T-cell (primary cell): ENCODE measurements at regions not wholly inside any gene's neighbourhood (a gene's known extent, or its start where the extent isn't known, plus 50 kb on each side); places are given as distances from the start of the nearest gene placed in this dataset.

Experiments used
- ATAC-seq, 4 experiments: fragments of 200-7000 bp in 3 of 4; fragments of 150-1000 bp in 1 of 4; cut with Tn5 transposase; replicated peaks in 1 of 4; 1 replicate in 3 of 4; 2 replicates in 1 of 4; pipeline ENCODE4 v1.10.0; 2021; ENCODE audit warnings: moderate library complexity in 3 of 4, mild to moderate bottlenecking in 2 of 4, moderate number of reproducible peaks in 1 of 4
- CTCF ChIA-PET, 2 donors: fragments of 300-600 bp; sonication (Branson Sonifier 250); formaldehyde crosslinking; loops; one replicate each; lab custom pipeline; 2022; ENCODE audit warnings: antibody characterized with exemption in 2 of 2; lab: Charles Lee
- POLR2A ChIA-PET, 2 donors: fragments of 300-600 bp; sonication (Branson Sonifier 250); formaldehyde crosslinking; loops; one replicate each; lab custom pipeline; 2022; ENCODE audit warnings: antibody characterized with exemption in 2 of 2; lab: Charles Lee
- DNase-seq, 35 experiments: peaks; one replicate each; pipeline versions ENCODE4 v3.0.0 to v3.0.0-alpha.2; 2013 to 2023
- H3K27ac ChIP-seq: one replicate; pipeline ENCODE4 v1.5.1; 2013; ENCODE audit warnings: low read length
- H3K27me3 ChIP-seq, 2 experiments: replicated peaks in 1 of 2; 1 replicate in 1 of 2; 2 replicates in 1 of 2; pipeline versions ENCODE4 v1.6.1 to v1.7.0; 2013; ENCODE audit warnings: low read length in 1 of 2, mixed read lengths in 1 of 2; ENCODE audit not compliant: control insufficient read depth in 2 of 2, insufficient read depth in 2 of 2; ENCODE audit errors: extremely low read depth in 1 of 2
- H3K36me3 ChIP-seq, 2 donors: 1 replicate in 1 of 2; 2 replicates in 1 of 2; pipeline versions ENCODE4 v1.6.1 to v1.7.0; 2013; ENCODE audit warnings: low read length in 1 of 2; ENCODE audit not compliant: control insufficient read depth in 2 of 2, insufficient read depth in 1 of 2; ENCODE audit errors: extremely low read depth in 1 of 2
- H3K4me1 ChIP-seq, 2 experiments: 1 replicate in 1 of 2; 2 replicates in 1 of 2; pipeline versions ENCODE4 v1.6.1 to v1.7.0; 2013; ENCODE audit warnings: low read length in 2 of 2, mixed read lengths in 1 of 2; ENCODE audit not compliant: insufficient read depth in 2 of 2, control insufficient read depth in 1 of 2; ENCODE audit errors: extremely low read depth in 1 of 2
- H3K4me3 ChIP-seq, 2 donors: 1 replicate in 1 of 2; 2 replicates in 1 of 2; pipeline versions ENCODE4 v1.5.1 to v1.7.0; 2013; ENCODE audit warnings: mild to moderate bottlenecking in 2 of 2, low read length in 1 of 2, moderate library complexity in 1 of 2; ENCODE audit not compliant: control insufficient read depth in 1 of 2; ENCODE audit errors: extremely low read depth in 1 of 2
- H3K9me3 ChIP-seq: 2 replicates; pipeline ENCODE4 v1.7.0; 2013
- H3K27ac Mint-ChIP-seq, 2 donors: one replicate each; pipeline ENCODE4 v1.8.0; 2020 to 2021; ENCODE audit warnings: mild to moderate bottlenecking in 2 of 2, mixed read lengths in 2 of 2
- H3K27me3 Mint-ChIP-seq, 2 donors: one replicate each; pipeline ENCODE4 v1.8.0; 2021 to 2022; ENCODE audit warnings: mixed read lengths in 2 of 2
- H3K36me3 Mint-ChIP-seq: one replicate; pipeline ENCODE4 v1.8.0; 2021; ENCODE audit warnings: mixed read lengths
- H3K4me1 Mint-ChIP-seq, 3 donors: one replicate each; pipeline ENCODE4 v1.8.0; 2020 to 2022; ENCODE audit warnings: mixed read lengths in 3 of 3, mild to moderate bottlenecking in 1 of 3
- H3K4me3 Mint-ChIP-seq, 3 donors: one replicate each; pipeline ENCODE4 v1.8.0; 2020 to 2022; ENCODE audit warnings: mild to moderate bottlenecking in 3 of 3, mixed read lengths in 3 of 3, moderate library complexity in 3 of 3
- H3K9me3 Mint-ChIP-seq, 3 donors: one replicate each; pipeline ENCODE4 v1.8.0; 2020 to 2022; ENCODE audit warnings: mixed read lengths in 3 of 3
- WGBS: methylation state at CpG from one replicate; pipeline ENCODE4 v1.1.5; 2013; ENCODE audit warnings: missing lambda C conversion rate; ENCODE audit not compliant: insufficient coverage; 5-methylcytosine and 5-hydroxymethylcytosine counted together

DNA sequence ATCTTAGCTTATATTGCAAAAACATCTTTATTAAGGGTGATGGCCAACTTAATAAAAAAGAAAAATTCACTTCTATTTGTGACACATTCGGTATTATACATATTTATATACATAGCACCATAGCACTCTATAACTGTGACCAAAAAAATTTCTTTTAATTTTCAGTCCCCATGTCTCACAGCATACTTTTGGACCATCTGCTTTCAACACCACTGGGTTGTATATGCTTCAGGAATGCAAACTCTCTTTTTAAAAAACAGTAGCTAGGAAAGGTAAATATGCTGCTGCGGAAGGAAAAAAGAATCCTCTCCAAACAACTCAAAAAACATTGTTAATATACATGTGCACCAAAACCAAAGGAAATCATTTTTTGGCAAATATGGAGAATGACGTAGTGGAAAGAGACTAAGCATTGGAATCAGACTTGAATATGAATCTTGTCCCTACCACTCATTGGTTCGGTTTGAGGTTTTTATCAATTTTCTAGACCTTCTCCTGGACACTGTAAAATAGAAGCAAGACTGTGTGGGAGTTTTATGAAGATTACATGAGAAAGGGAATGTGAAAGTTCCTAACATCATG, 227.9 kb downstream of the BLID start:
- Histone ChIP-seq H3K36me3 (no peaks in the 10 kb centered on the region), H3K27ac (no peak overlapping the region), H3K27me3 (no peaks in the 10 kb centered on the region), H3K9me3 (no peaks in the 10 kb centered on the region), H3K4me1 (no peaks in the 10 kb centered on the region), H3K4me3 (no peak overlapping the region)
- Mint-ChIP-seq H3K9me3 (peaks cover 0 to 6% (median 0%) of the 10 kb centered on the region in 3 donors), H3K27ac (no peak overlapping the region), H3K27me3 (no peaks in the 10 kb centered on the region), H3K4me3 (no peak overlapping the region), H3K36me3 (no peaks in the 10 kb centered on the region), H3K4me1 (no peaks in the 10 kb centered on the region)
- no CpG with 5 or more reads among the region's 4 CpGs for WGBS
- ATAC-seq (no peak), DNase-seq (no peak)
- ChIA-PET POLR2A (interaction anchor here in 1 of 2 donors (0.6 kb wide), 1 partner anchor 26 kb away, joined by 3 read pairs; no protein-coding TSS in a partner anchor), CTCF (no interaction called here)

DNA sequence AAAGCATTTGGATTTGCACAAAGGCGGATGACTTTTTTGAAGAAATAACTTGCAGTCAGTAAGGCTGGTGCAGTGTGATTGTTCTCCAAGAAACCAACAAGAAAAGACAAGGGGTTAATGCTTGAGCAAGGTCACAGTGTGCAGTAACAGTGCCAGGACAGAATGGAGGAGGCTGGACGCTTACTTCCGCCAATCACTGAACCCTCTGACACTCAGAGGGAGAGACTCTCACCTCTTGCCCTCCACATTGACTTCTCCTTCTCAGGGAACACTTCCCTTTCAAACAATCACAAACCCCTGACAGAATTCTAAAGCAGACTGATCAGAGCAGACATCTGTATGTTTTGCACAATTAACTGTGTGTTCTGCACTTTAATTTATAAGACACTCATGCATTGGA, 228.4 kb downstream of the BLID start:
- POLR2A ChIA-PET: interaction anchor here in 1 of 2 donors (0.6 kb wide), 1 partner anchor 27 kb away, joined by 3 read pairs; no protein-coding TSS in a partner anchor
- 85% methylated on average over 3 of the region's 3 CpGs for WGBS
- Histone ChIP-seq H3K4me3 (no peak overlapping the region), H3K36me3 (no peaks in the 10 kb centered on the region), H3K9me3 (no peaks in the 10 kb centered on the region), H3K27ac (no peak overlapping the region), H3K4me1 (no peaks in the 10 kb centered on the region), H3K27me3 (no peaks in the 10 kb centered on the region)
- CTCF ChIA-PET: no interaction called here
- Mint-ChIP-seq H3K4me1 (no peaks in the 10 kb centered on the region), H3K27me3 (no peaks in the 10 kb centered on the region), H3K9me3 (peaks cover 0 to 6% (median 0%) of the 10 kb centered on the region in 3 donors), H3K4me3 (no peak overlapping the region), H3K36me3 (no peaks in the 10 kb centered on the region), H3K27ac (no peak overlapping the region)
- DNase-seq (peak in 1 of 35 experiments; percentile 3), ATAC-seq (no peak)

DNA sequence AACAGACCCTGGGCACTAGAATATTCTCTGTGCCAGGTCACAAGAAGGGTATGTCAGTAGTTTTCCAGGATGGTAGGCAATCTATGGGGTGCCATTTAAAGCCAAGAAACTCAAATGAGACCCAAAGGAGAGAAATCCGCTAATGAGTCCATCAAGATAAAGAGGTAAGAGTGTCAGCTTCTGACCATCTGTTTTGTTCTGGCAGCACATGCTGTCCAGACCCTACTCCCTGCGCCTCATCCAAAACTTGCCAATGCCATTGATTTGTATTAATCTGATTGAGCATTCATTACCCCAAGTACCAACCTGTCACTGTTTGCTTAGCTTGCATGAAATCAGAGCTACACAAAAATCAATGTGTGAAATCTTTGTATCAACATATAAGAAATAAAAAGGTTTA, 229.0 kb downstream of the BLID start:
- no peaks in the 10 kb centered on the region for H3K4me1 ChIP-seq
- CTCF ChIA-PET: no interaction called here
- no peak overlapping the region for H3K4me3 ChIP-seq
- H3K4me1 Mint-ChIP-seq: no peaks in the 10 kb centered on the region
- no peak overlapping the region for H3K27ac ChIP-seq
- no peaks in the 10 kb centered on the region for H3K27me3 ChIP-seq
- WGBS: 90% methylated on average over 2 of the region's 2 CpGs
- no peaks in the 10 kb centered on the region for H3K27me3 Mint-ChIP-seq
- DNase-seq (no peak), ATAC-seq (no peak)
- no peak overlapping the region for H3K4me3 Mint-ChIP-seq
- H3K36me3 ChIP-seq: no peaks in the 10 kb centered on the region
- H3K9me3 Mint-ChIP-seq: peaks cover 0 to 6% (median 0%) of the 10 kb centered on the region in 3 donors
- no peak overlapping the region for H3K27ac Mint-ChIP-seq
- H3K36me3 Mint-ChIP-seq: no peaks in the 10 kb centered on the region
- no peaks in the 10 kb centered on the region for H3K9me3 ChIP-seq
- POLR2A ChIA-PET: no interaction called here

DNA sequence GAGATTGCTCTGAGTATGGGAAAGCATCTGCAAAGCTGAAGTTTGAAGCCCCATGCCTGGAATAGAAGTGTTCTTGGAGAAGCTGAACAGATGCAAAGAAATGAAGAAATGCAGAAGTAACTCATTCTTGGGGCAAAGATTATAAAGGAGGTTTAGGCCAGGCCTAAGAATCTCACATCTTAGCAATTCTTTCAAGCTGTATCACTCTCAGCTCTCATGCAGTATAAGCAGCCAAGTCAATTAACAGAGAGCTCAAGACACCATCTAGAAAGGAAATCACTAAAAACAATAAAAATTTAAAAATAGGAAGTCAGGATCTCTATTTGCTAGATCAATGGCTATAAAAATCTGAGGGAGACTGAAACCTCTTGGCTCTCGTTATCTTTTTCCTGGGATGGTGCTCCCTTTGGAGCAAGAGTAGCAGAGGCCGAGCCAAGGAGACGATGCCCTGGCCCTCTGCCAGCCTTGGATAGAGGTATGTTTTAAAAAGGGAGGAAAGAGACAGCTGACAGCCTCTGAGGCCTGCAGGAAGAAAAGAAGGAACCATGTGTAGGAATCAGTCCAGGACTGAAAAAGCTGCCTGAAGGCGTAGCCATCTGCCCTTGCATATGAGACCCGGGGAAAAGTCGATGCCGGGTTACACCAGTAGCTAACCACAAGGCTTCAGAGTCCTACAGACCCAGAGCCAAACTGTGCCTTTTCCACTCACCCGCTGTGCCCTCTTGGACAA, 229.8 kb downstream of the BLID start:
- Mint-ChIP-seq H3K36me3 (no peaks in the 10 kb centered on the region), H3K27me3 (no peaks in the 10 kb centered on the region), H3K9me3 (peaks cover 0 to 6% (median 0%) of the 10 kb centered on the region in 3 donors), H3K4me1 (no peaks in the 10 kb centered on the region), H3K4me3 (no peak overlapping the region), H3K27ac (no peak overlapping the region)
- no peak for ATAC-seq
- ChIA-PET POLR2A (no interaction called here), CTCF (no interaction called here)
- no peak overlapping the region for H3K27ac ChIP-seq
- no peaks in the 10 kb centered on the region for H3K27me3 ChIP-seq
- 72% methylated on average over 7 of the region's 8 CpGs for WGBS
- no peak for DNase-seq
- no peak overlapping the region for H3K4me3 ChIP-seq
- H3K4me1 ChIP-seq: no peaks in the 10 kb centered on the region
- H3K36me3 ChIP-seq: no peaks in the 10 kb centered on the region
- no peaks in the 10 kb centered on the region for H3K9me3 ChIP-seq

DNA sequence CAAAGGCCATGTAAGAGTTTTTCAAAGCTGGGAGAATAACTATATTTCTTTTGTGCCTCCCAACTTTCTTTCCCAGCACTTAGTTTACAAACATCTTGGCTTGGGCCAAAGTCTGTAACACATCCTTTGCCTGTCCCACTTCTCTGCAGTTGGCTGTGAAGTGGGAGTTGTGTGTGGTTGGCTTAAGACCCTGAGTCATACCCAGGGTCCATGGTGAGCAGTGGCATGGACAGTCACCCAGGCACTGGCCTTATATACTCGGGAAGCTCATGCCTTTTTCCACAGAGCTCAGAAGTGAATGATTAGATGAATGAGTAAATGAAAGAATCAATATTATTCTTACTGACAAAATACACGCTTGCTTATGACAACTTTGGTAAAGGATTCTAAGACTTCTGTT, 231.4 kb downstream of the BLID start:
- no peak for DNase-seq
- no CpG with 5 or more reads among the region's 2 CpGs for WGBS
- Histone ChIP-seq H3K4me3 (no peak overlapping the region), H3K4me1 (no peaks in the 10 kb centered on the region), H3K27ac (no peak overlapping the region), H3K9me3 (no peaks in the 10 kb centered on the region), H3K27me3 (no peaks in the 10 kb centered on the region), H3K36me3 (no peaks in the 10 kb centered on the region)
- Mint-ChIP-seq H3K4me1 (no peaks in the 10 kb centered on the region), H3K4me3 (no peak overlapping the region), H3K27me3 (peaks cover 0 to 3% of the 10 kb centered on the region in 2 donors), H3K9me3 (peaks cover 0 to 6% (median 0%) of the 10 kb centered on the region in 3 donors), H3K36me3 (no peaks in the 10 kb centered on the region), H3K27ac (no peak overlapping the region)
- ATAC-seq: no peak
- ChIA-PET CTCF (no interaction called here), POLR2A (no interaction called here)

DNA sequence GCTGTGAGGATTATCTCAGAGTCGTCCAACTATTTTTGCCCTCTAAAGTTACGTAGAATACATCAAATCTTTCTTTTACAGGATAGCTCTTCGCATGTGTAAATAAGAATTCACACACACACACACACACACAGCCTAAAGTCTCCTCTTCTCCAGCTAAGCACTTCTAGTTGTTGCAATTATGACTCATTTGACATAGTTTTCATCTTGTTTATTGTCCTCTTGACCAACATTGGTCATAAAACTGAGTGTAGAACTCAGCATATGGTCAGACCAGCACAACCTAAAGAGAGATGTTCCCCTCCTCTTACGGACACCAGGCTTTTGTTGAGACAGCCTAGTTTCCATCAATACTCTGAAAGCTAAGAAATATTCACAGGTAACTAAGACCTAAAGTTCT, 234.2 kb downstream of the BLID start:
- no peak overlapping the region for H3K27ac Mint-ChIP-seq
- H3K27ac ChIP-seq: no peak overlapping the region
- H3K9me3 ChIP-seq: no peaks in the 10 kb centered on the region
- H3K4me1 Mint-ChIP-seq: no peaks in the 10 kb centered on the region
- H3K4me3 Mint-ChIP-seq: no peak overlapping the region
- peaks cover 0 to 3% of the 10 kb centered on the region in 2 donors for H3K27me3 Mint-ChIP-seq
- no peaks in the 10 kb centered on the region for H3K36me3 ChIP-seq
- CTCF ChIA-PET: no interaction called here
- DNase-seq: no peak
- no peaks in the 10 kb centered on the region for H3K27me3 ChIP-seq
- POLR2A ChIA-PET: no interaction called here
- no peak for ATAC-seq
- 66% methylated on average over 3 of the region's 4 CpGs for WGBS
- H3K9me3 Mint-ChIP-seq: peaks cover 0 to 6% (median 0%) of the 10 kb centered on the region in 3 donors
- no peaks in the 10 kb centered on the region for H3K4me1 ChIP-seq
- H3K4me3 ChIP-seq: no peak overlapping the region
- H3K36me3 Mint-ChIP-seq: no peaks in the 10 kb centered on the region
